SK-N-SH (cell line): ENCODE measurements at regions not wholly inside any gene's neighbourhood (a gene's known extent, or its start where the extent isn't known, plus 50 kb on each side); places are given as distances from the start of the nearest gene placed in this dataset.
A peak's percentile ranks its signal among the peaks of the same experiment; 100 is the strongest.

Experiments used
- CTCF ChIA-PET: fragments of 300-600, 350-600 bp; formaldehyde crosslinking; extraction: SDS; loops from one replicate; lab custom pipeline; 2021; lab: Yijun Ruan, JAX
- POLR2A ChIA-PET: fragments of 350-600 bp; sonication (Branson Sonifier 250); formaldehyde crosslinking; extraction: SDS; loops from one replicate; lab custom pipeline; 2020; ENCODE audit warnings: antibody characterized with exemption, inconsistent platforms; lab: Yijun Ruan, JAX
- DNase-seq: peaks from one replicate; pipeline ENCODE4 v3.0.0; 2012
- H2AFZ ChIP-seq: fragments of 200-600 bp; sonication (generic); 2 replicates; pipeline ENCODE4 v1.8.1; 2016; ENCODE audit warnings: antibody characterized with exemption, mild to moderate bottlenecking, low read depth
- H3F3A ChIP-seq: fragments of 200-600 bp; sonication (generic); replicated peaks from 2 replicates; pipeline ENCODE3; 2016; ENCODE audit warnings: antibody characterized with exemption, mild to moderate bottlenecking; ENCODE audit not compliant: insufficient read depth
- H3K27ac ChIP-seq, 2 experiments: fragments of 200-500 bp in 1 of 2; fragments of 200-600 bp in 1 of 2; sonication (Bioruptor generic) in 1 of 2; sonication (generic), shearing (Covaris generic) in 1 of 2; 2 replicates each; pipeline versions ENCODE4 v1.5.1 to v1.6.1; 2014 to 2016; ENCODE audit warnings: low read depth in 2 of 2, inconsistent platforms in 1 of 2, low read length in 1 of 2, mild to moderate bottlenecking in 1 of 2, mixed read lengths in 1 of 2
- H3K27me3 ChIP-seq: fragments of 200-600 bp; sonication (generic), shearing (Covaris generic); 2 replicates; pipeline ENCODE4 v1.6.1; 2016; ENCODE audit warnings: mixed run types; ENCODE audit not compliant: insufficient read depth
- H3K36me3 ChIP-seq, 2 experiments: fragments of 200-500 bp in 1 of 2; fragments of 200-600 bp in 1 of 2; sonication (Bioruptor generic) in 1 of 2; sonication (generic) in 1 of 2; replicated peaks in 1 of 2; 2 replicates each; pipeline versions ENCODE3 to v1.5.1; 2014 to 2016; ENCODE audit warnings: low read length in 1 of 2, mild to moderate bottlenecking in 1 of 2; ENCODE audit not compliant: insufficient read depth in 2 of 2, control insufficient read depth in 1 of 2
- H3K4me1 ChIP-seq, 2 experiments: fragments of 200-500 bp in 1 of 2; fragments of 200-600 bp in 1 of 2; sonication (Bioruptor generic) in 1 of 2; sonication (generic), shearing (Covaris generic) in 1 of 2; 2 replicates each; pipeline versions ENCODE4 v1.5.1 to v1.6.1; 2014 to 2016; ENCODE audit warnings: low read depth in 1 of 2, low read length in 1 of 2, mixed run types in 1 of 2; ENCODE audit not compliant: insufficient read depth in 2 of 2, control insufficient read depth in 1 of 2
- H3K4me2 ChIP-seq: fragments of 200-600 bp; sonication (generic), shearing (Covaris generic); 2 replicates; pipeline ENCODE4 v1.6.1; 2017; ENCODE audit warnings: mixed run types
- H3K4me3 ChIP-seq, 2 experiments: fragments of 200-500 bp in 1 of 2; fragments of 200-600 bp in 1 of 2; sonication (Bioruptor generic) in 1 of 2; sonication (generic), shearing (Covaris generic) in 1 of 2; 2 replicates each; pipeline versions ENCODE4 v1.5.1 to v1.8.1; 2014 to 2016; ENCODE audit warnings: low read depth in 2 of 2, inconsistent platforms in 1 of 2, low read length in 1 of 2, mild to moderate bottlenecking in 1 of 2, mixed read lengths in 1 of 2, moderate library complexity in 1 of 2
- H3K79me2 ChIP-seq: fragments of 200-600 bp; sonication (generic); 2 replicates; pipeline ENCODE4 v1.8.1; 2017; ENCODE audit warnings: mild to moderate bottlenecking; ENCODE audit not compliant: insufficient read depth
- H3K9ac ChIP-seq: fragments of 200-600 bp; sonication (generic); 2 replicates; pipeline ENCODE4 v1.6.1; 2017; ENCODE audit warnings: mixed run types
- H3K9me2 ChIP-seq: fragments of 200-600 bp; sonication (generic); 2 replicates; pipeline ENCODE4 v1.6.1; 2017; ENCODE audit warnings: mixed run types
- H3K9me3 ChIP-seq: fragments of 200-600 bp; sonication (generic); 2 replicates; pipeline ENCODE4 v1.6.1; 2017; ENCODE audit warnings: mixed run types, mild to moderate bottlenecking, moderate library complexity
- H4K20me1 ChIP-seq: fragments of 200-600 bp; sonication (generic); 2 replicates; pipeline ENCODE4 v1.6.1; 2017; ENCODE audit warnings: mild to moderate bottlenecking, mixed run types; ENCODE audit not compliant: insufficient read depth
- CHD2 ChIP-seq: fragments of 150-350 bp; IDR thresholded peaks from 2 replicates; pipeline ENCODE4 v1.6.1; 2018; ENCODE audit warnings: low read length; ENCODE audit not compliant: partially characterized antibody
- CTCF ChIP-seq: fragments of 200-600 bp; sonication (generic); IDR thresholded peaks from 2 replicates; pipeline ENCODE4 v1.6.1; 2017; ENCODE audit warnings: antibody characterized with exemption, mild to moderate bottlenecking, moderate library complexity
- ELF1 ChIP-seq: IDR thresholded peaks from 2 replicates; pipeline ENCODE4 v1.4.0; 2012
- EP300 ChIP-seq, 2 experiments: IDR thresholded peaks; 2 replicates each; pipeline versions ENCODE4 v1.4.0 to v1.6.1; 2012; ENCODE audit warnings: borderline replicate concordance in 1 of 2, low read depth in 1 of 2, low read length in 1 of 2
- FOSL2 ChIP-seq: IDR thresholded peaks from 2 replicates; pipeline ENCODE4 v1.4.0; 2012; ENCODE audit warnings: low read depth, mild to moderate bottlenecking, moderate library complexity, borderline replicate concordance
- FOXJ3 ChIP-seq: sonication (generic); formaldehyde crosslinking; IDR thresholded peaks from 2 replicates; pipeline ENCODE4 v1.5.1; 2020; ENCODE audit warnings: mild to moderate bottlenecking, missing genetic modification reagents
- FOXM1 ChIP-seq: IDR thresholded peaks from 2 replicates; pipeline ENCODE4 v1.4.0; 2012; ENCODE audit warnings: low read depth, mild to moderate bottlenecking
- JUND ChIP-seq: IDR thresholded peaks from 2 replicates; pipeline ENCODE4 v1.4.0; 2012
- MEF2A ChIP-seq: IDR thresholded peaks from 2 replicates; pipeline ENCODE4 v1.4.0; 2012; ENCODE audit warnings: low read depth, borderline replicate concordance
- NFIC ChIP-seq: IDR thresholded peaks from 2 replicates; pipeline ENCODE4 v1.4.0; 2012; ENCODE audit warnings: borderline replicate concordance
- NRF1 ChIP-seq: IDR thresholded peaks from 2 replicates; pipeline ENCODE4 v1.6.1; 2012; ENCODE audit warnings: low read depth, mild to moderate bottlenecking, low read length
- PBX3 ChIP-seq: IDR thresholded peaks from 2 replicates; pipeline ENCODE4; 2012
- POLR2AphosphoS5 ChIP-seq: IDR thresholded peaks from 2 replicates; pipeline ENCODE4 v1.6.1; 2012; ENCODE audit warnings: low read depth, low read length
- RCOR1 ChIP-seq: fragments of 150-350 bp; IDR thresholded peaks from 2 replicates; pipeline ENCODE4 v1.6.1; 2017; ENCODE audit warnings: antibody characterized with exemption, low read length
- REST ChIP-seq: IDR thresholded peaks from 2 replicates; pipeline ENCODE4 v1.6.1; 2012; ENCODE audit warnings: mild to moderate bottlenecking, low read depth, low read length, moderate library complexity
- RFX5 ChIP-seq: IDR thresholded peaks from 2 replicates; pipeline ENCODE4 v1.6.1; 2012; ENCODE audit warnings: mild to moderate bottlenecking, improper control_type of control experiment, low read length
- RXRA ChIP-seq: IDR thresholded peaks from 2 replicates; pipeline ENCODE4 v1.4.0; 2012; ENCODE audit warnings: low read depth, mild to moderate bottlenecking, borderline replicate concordance
- SIN3A ChIP-seq: IDR thresholded peaks from 2 replicates; pipeline ENCODE4 v1.6.1; 2012; ENCODE audit warnings: low read depth, mild to moderate bottlenecking, low read length, moderate library complexity, borderline replicate concordance
- TAF1 ChIP-seq: IDR thresholded peaks from 2 replicates; pipeline ENCODE4 v1.6.1; 2012; ENCODE audit warnings: low read depth, mild to moderate bottlenecking, low read length, moderate library complexity, borderline replicate concordance
- TCF12 ChIP-seq: IDR thresholded peaks from 2 replicates; pipeline ENCODE4 v1.4.0; 2012
- TEAD4 ChIP-seq: IDR thresholded peaks from 2 replicates; pipeline ENCODE4 v1.4.0; 2012; ENCODE audit warnings: mild to moderate bottlenecking, borderline replicate concordance; ENCODE audit not compliant: insufficient read depth
- YY1 ChIP-seq: IDR thresholded peaks from 2 replicates; pipeline ENCODE4 v1.4.0; 2012; ENCODE audit warnings: low read depth, mild to moderate bottlenecking
- WGBS: methylation state at CpG from one replicate; pipeline ENCODE4 v1.1.6; 2017; ENCODE audit warnings: low lambda C conversion rate; 5-methylcytosine and 5-hydroxymethylcytosine counted together
- TF ChIP-seq, protein P1 (sequence below): IDR thresholded peaks from 2 replicates; pipeline ENCODE4 v1.4.0; 2012; ENCODE audit warnings: low read depth, borderline replicate concordance
- TF ChIP-seq, protein P2 (sequence below): IDR thresholded peaks from 2 replicates; pipeline ENCODE4 v1.4.0; 2012; ENCODE audit warnings: low read depth, borderline replicate concordance
- TF ChIP-seq, protein P3 (sequence below): IDR thresholded peaks from 2 replicates; pipeline ENCODE4 v1.4.0; 2012; ENCODE audit warnings: low read depth

DNA sequence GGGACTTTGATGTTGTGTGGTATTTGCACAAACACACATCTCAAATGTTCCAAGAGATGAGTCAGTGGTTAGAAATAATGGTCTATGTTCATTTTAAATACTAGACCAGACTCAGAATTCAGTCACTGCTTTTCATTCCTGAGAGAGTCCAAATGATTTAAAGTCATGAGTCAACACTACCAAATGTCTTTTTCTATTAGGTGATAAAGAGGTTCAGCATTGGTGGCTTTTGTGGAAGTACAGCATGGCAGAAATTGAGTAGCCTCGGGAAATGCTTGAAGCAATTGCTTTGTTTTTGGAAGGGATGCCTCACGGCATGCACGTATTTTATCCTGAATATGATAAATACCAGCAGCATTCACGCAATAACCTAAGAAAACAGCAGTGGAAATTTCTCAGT, 115.7 kb downstream of the DIO2 start:
- H3K9me3 ChIP-seq = no peaks in the 10 kb centered on the region
- 32% methylated on average over 4 of the region's 4 CpGs for WGBS
- TF ChIP-seq REST = no peak
- TF ChIP-seq PBX3 = peak; percentile 95
- TF ChIP-seq JUND = peak; percentile 92
- 0 out of 2 replicates have a peak, but pooled peaks have one; percentile 16 for TF ChIP-seq YY1
- peak; percentile 82 for TF ChIP-seq FOSL2
- TF ChIP-seq, protein P1, sequence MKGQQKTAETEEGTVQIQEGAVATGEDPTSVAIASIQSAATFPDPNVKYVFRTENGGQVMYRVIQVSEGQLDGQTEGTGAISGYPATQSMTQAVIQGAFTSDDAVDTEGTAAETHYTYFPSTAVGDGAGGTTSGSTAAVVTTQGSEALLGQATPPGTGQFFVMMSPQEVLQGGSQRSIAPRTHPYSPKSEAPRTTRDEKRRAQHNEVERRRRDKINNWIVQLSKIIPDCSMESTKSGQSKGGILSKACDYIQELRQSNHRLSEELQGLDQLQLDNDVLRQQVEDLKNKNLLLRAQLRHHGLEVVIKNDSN = no peak
- TF ChIP-seq EP300 (IDR thresholded peaks at IDR 0.05; ENCODE audit: borderline replicate concordance in 1 of 2, low read depth in 1 of 2, low read length in 1 of 2) = peak in 1 of 2 experiments; percentile 82; a peak in 2 of 4 replicates
- TF ChIP-seq, protein P2, sequence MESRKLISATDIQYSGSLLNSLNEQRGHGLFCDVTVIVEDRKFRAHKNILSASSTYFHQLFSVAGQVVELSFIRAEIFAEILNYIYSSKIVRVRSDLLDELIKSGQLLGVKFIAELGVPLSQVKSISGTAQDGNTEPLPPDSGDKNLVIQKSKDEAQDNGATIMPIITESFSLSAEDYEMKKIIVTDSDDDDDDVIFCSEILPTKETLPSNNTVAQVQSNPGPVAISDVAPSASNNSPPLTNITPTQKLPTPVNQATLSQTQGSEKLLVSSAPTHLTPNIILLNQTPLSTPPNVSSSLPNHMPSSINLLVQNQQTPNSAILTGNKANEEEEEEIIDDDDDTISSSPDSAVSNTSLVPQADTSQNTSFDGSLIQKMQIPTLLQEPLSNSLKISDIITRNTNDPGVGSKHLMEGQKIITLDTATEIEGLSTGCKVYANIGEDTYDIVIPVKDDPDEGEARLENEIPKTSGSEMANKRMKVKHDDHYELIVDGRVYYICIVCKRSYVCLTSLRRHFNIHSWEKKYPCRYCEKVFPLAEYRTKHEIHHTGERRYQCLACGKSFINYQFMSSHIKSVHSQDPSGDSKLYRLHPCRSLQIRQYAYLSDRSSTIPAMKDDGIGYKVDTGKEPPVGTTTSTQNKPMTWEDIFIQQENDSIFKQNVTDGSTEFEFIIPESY = peak; percentile 56; the same call in 1 of the 2 replicates
- TF ChIP-seq FOXJ3 (CRISPR knock-in tag) = no peak
- TF ChIP-seq SIN3A = no peak
- no peak for TF ChIP-seq ELF1
- TF ChIP-seq TAF1 = no peak
- TF ChIP-seq, protein P3, sequence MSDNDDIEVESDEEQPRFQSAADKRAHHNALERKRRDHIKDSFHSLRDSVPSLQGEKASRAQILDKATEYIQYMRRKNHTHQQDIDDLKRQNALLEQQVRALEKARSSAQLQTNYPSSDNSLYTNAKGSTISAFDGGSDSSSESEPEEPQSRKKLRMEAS = peak; percentile 43; the same call in 1 of the 2 replicates
- peak; percentile 42; the same call in 1 of the 2 replicates for TF ChIP-seq MEF2A
- TF ChIP-seq CTCF = no peak
- peak; percentile 44; the same call in 1 of the 2 replicates for TF ChIP-seq FOXM1
- 0 out of 2 replicates have a peak, but pooled peaks have one; percentile 38 for TF ChIP-seq RXRA
- TF ChIP-seq POLR2AphosphoS5 = peak; percentile 61; the same call in 1 of the 2 replicates
- TF ChIP-seq TCF12 = peak; percentile 90
- no peak for TF ChIP-seq RFX5
- TF ChIP-seq RCOR1 = no peak
- no peak for TF ChIP-seq CHD2
- TF ChIP-seq NRF1 = no peak
- TF ChIP-seq NFIC = peak; percentile 52
- peak; percentile 66; the same call in 1 of the 2 replicates for TF ChIP-seq TEAD4
- TF ChIP-seq, all 33 proteins: peak for 14
- Histone ChIP-seq H3K9ac (peak overlapping the region; percentile 31; the same call in 1 of the 2 replicates), H3K27ac (peak overlapping the region in 1 of 2 experiments; percentile 89; a peak in 2 of 4 replicates), H2AFZ (no peak overlapping the region), H3K4me2 (peak overlapping the region; percentile 55; the same call in 1 of the 2 replicates), H3K4me3 (no peak overlapping the region), H3K27me3 (no peaks in the 10 kb centered on the region), H3K4me1 (peaks cover 0 to 5% of the 10 kb centered on the region in 2 experiments; a peak in 1 of 4 replicates), H3K79me2 (no peaks in the 10 kb centered on the region), H3F3A (peaks cover 19% of the 10 kb centered on the region), H3K36me3 (no peaks in the 10 kb centered on the region), H3K9me2 (no peaks in the 10 kb centered on the region), H4K20me1 (no peaks in the 10 kb centered on the region)
- POLR2A ChIA-PET = no interaction called here
- no peak for DNase-seq
- CTCF ChIA-PET = no interaction called here
